Pancreas (tissue), 10 donors: ENCODE measurements at regions not wholly inside any gene's neighbourhood (a gene's known extent, or its start where the extent isn't known, plus 50 kb on each side); places are given as distances from the start of the nearest gene placed in this dataset.

ENCODE experiments used
- ATAC-seq, 4 donors: fragments of 200-7000 bp; cut with Tn5 transposase; one replicate each; pipeline versions ENCODE4 v1.8.0 to v1.9.1; 2020; ENCODE audit warnings: mild to moderate bottlenecking in 4 of 4, moderate library complexity in 4 of 4
- DNase-seq, 6 donors: peaks; one replicate each; pipeline ENCODE4 v3.0.0-alpha.2; 2020
- FAIRE-seq: peaks from 2 replicates; lab custom pipeline; 2012; peaks lifted over from hg19 to GRCh38; lab: Jason Lieb, UNC
- H3K27ac ChIP-seq, 4 donors: fragments of 200-600 bp; sonication (generic); 1 replicate in 3 of 4; 2 replicates in 1 of 4; pipeline versions ENCODE4 v1.5.0 to v1.8.0; 2020
- H3K27me3 ChIP-seq, 4 donors: fragments of 200-600 bp; one replicate each; pipeline ENCODE4 v1.8.0; 2021
- H3K36me3 ChIP-seq, 3 donors: fragments of 200-600 bp; sonication (generic) in 1 of 3; one replicate each; pipeline versions ENCODE4 v1.5.0 to v1.8.0; 2020 to 2021
- H3K4me1 ChIP-seq, 3 donors: fragments of 200-600 bp; one replicate each; pipeline ENCODE4 v1.8.0; 2021
- H3K4me3 ChIP-seq, 4 donors: fragments of 200-600 bp; sonication (generic) in 2 of 4; one replicate each; pipeline versions ENCODE4 v1.5.0 to v1.8.0; 2020 to 2021
- H3K9me3 ChIP-seq, 4 donors: fragments of 200-600 bp; one replicate each; pipeline ENCODE4 v1.8.0; 2021
- WGBS, 2 donors: extraction: QIAGEN DNeasy Blood & Tissue Kit; methylation state at CpG; one replicate each; pipeline ENCODE4 v1.1.7; 2013; 5-methylcytosine and 5-hydroxymethylcytosine counted together
- intact Hi-C, 3 donors: fragments of 100-400 bp; cut with DNase I; formaldehyde crosslinking; loops; one replicate each; pipeline versions ENCODE4 v1.11.1 to v1.14.2; 2022
- TF ChIP-seq, protein P1 (sequence below), 4 donors: fragments of 200-600 bp; sonication (generic) in 3 of 4; IDR thresholded peaks; one replicate each; pipeline versions ENCODE4 v1.5.0 to v1.8.0; 2021; ENCODE audit warnings: antibody characterized with exemption in 4 of 4
- donor health status: healthy with polysubstance abuse.
- donor health status: DM: no; HTN: no; CAD: no; lungs with moderate emphysema.
- donor health status: DM: no; HTN: no; CAD: no.
- donor health status: control.
- donor health status: control.
- donor health status: Bipolar disorder and iron deficiency.
- donor health status: DM: yes; HTN: yes; CAD: no.
- donor health status: DM: no; HTN: no; CAD: no.
- donor health status: DM: no; HTN: no; CAD: no.
- donor health status: DM: yes; HTN: yes; CAD: no.

DNA sequence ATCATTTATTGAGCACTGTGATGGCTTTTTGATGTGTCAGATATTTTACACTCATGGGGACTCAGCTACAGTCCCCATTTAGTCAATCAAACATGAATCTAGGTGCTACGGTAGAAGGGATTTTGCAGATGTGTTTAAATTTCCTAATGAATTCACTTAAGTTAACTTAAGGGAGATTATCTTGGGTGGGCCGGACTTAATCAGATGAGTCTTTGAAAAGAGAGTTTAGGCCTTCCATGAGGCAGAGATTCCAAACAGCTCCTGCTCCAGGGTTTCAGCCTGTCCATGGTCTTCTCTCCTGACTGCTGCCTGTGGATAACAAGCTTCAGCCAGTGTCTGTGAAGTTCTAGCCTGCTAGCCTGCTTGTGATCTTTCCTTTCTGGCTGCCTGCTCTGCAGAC lies 202.4 kb downstream of the IDS start:
- H3K36me3 ChIP-seq: no peaks in the 10 kb centered on the region
- DNase-seq (no peak), FAIRE-seq (no peak), ATAC-seq (no peak)
- no peaks in the 10 kb centered on the region for H3K4me1 ChIP-seq
- TF ChIP-seq, protein P1, sequence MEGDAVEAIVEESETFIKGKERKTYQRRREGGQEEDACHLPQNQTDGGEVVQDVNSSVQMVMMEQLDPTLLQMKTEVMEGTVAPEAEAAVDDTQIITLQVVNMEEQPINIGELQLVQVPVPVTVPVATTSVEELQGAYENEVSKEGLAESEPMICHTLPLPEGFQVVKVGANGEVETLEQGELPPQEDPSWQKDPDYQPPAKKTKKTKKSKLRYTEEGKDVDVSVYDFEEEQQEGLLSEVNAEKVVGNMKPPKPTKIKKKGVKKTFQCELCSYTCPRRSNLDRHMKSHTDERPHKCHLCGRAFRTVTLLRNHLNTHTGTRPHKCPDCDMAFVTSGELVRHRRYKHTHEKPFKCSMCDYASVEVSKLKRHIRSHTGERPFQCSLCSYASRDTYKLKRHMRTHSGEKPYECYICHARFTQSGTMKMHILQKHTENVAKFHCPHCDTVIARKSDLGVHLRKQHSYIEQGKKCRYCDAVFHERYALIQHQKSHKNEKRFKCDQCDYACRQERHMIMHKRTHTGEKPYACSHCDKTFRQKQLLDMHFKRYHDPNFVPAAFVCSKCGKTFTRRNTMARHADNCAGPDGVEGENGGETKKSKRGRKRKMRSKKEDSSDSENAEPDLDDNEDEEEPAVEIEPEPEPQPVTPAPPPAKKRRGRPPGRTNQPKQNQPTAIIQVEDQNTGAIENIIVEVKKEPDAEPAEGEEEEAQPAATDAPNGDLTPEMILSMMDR (IDR thresholded peaks at IDR 0.05): no peak
- H3K4me3 ChIP-seq: no peak overlapping the region
- no peaks in the 10 kb centered on the region for H3K9me3 ChIP-seq
- intact Hi-C loops: no loop called here
- 82 to 83% methylated on average over 2 of the region's 2 CpGs for WGBS, 2 donors
- no peaks in the 10 kb centered on the region for H3K27me3 ChIP-seq
- H3K27ac ChIP-seq: no peak overlapping the region

DNA sequence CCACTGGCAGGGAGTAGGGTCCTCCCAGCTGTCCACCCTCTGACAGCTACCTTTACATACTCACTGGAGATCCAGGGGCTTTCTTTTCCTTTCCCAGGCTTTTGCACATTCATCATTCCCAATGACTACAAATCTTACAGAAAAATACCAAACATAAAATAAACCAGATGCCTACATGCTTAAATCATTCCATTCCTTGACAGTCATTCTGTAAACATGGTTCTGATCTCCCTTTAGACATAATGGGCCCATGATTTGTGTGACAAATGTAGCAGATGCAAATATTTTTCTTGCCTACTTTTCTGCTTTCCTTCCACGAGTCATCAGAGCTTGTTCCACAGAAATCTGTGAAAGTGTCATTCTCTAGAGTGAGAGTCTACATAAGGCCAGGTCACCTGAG lies 207.0 kb downstream of the IDS start:
- peaks cover 0 to 7% (median 0%) of the 10 kb centered on the region in 4 donors for H3K27me3 ChIP-seq
- FAIRE-seq (no peak), DNase-seq (no peak), ATAC-seq (no peak)
- H3K9me3 ChIP-seq: no peaks in the 10 kb centered on the region
- 0 to 3% methylated on average over 1 of the region's 1 CpG for WGBS, 2 donors
- H3K36me3 ChIP-seq: no peaks in the 10 kb centered on the region
- H3K27ac ChIP-seq: no peak overlapping the region
- intact Hi-C loops: no loop called here
- H3K4me3 ChIP-seq: no peak overlapping the region
- TF ChIP-seq, protein P1 (IDR thresholded peaks at IDR 0.05): no peak
- H3K4me1 ChIP-seq: no peaks in the 10 kb centered on the region

DNA sequence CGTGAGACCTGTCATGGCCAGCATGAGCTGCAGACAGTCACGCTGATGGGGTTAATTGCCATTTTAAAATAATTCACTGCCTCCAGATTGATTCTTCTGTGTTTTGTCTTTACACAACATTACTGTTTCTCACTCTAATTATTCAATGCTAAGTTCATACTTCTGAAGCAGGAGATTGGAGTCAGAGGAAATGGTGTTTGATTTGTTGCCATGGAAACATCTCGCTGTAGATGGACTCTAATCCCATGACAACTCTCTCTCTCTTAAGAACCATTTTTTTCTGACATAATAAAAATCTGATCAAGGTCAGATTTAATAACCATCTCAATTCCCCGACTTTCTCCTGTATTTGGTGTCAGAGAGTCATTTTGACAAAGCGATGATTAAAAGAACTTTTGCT lies 209.0 kb downstream of the IDS start:
- 28 to 37% methylated on average over 5 of the region's 5 CpGs for WGBS, 2 donors
- intact Hi-C loops: no loop called here
- Histone ChIP-seq H3K27me3 (peaks cover 0 to 7% (median 0%) of the 10 kb centered on the region in 4 donors), H3K27ac (no peak overlapping the region), H3K36me3 (no peaks in the 10 kb centered on the region), H3K4me3 (no peak overlapping the region), H3K4me1 (no peaks in the 10 kb centered on the region), H3K9me3 (no peaks in the 10 kb centered on the region)
- FAIRE-seq (no peak), DNase-seq (no peak), ATAC-seq (no peak)
- TF ChIP-seq, protein P1 (IDR thresholded peaks at IDR 0.05): no peak

DNA sequence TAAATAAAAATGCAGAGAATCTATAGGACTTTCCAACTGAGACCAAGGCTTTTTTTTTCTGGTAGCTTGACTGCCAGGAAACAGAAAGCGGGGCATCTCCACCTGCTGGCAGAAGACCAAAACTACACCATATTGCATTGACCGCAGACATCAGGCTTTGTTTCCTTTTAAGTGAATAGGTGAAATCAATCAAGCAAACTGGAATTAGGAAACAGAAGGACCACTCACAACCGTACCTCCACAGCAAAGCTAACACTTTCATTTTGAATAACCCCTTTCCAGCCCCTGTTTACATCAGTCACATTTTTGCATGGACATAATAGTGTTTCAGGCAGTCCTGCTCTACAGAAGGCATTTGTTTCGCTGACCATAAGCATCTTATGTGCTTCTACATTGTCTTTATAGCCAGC lies 218.2 kb downstream of the IDS start:
- intact Hi-C loops: no loop called here
- H3K36me3 ChIP-seq: no peaks in the 10 kb centered on the region
- WGBS, 2 donors: 25 to 26% methylated on average over 4 of the region's 4 CpGs
- peaks cover 0 to 3% (median 0%) of the 10 kb centered on the region in 4 donors for H3K27me3 ChIP-seq
- H3K9me3 ChIP-seq: no peaks in the 10 kb centered on the region
- TF ChIP-seq, protein P1 (IDR thresholded peaks at IDR 0.05): peak; percentile 51 to 59 (median 53)
- no peak overlapping the region for H3K4me3 ChIP-seq
- FAIRE-seq: peak; percentile 59
- DNase-seq: peak in 4 of 6 donors; percentile 23 to 50 (median 34)
- no peak overlapping the region for H3K27ac ChIP-seq
- no peaks in the 10 kb centered on the region for H3K4me1 ChIP-seq
- ATAC-seq: peak in 3 of 4 donors; percentile 69 to 70 (median 69)

DNA sequence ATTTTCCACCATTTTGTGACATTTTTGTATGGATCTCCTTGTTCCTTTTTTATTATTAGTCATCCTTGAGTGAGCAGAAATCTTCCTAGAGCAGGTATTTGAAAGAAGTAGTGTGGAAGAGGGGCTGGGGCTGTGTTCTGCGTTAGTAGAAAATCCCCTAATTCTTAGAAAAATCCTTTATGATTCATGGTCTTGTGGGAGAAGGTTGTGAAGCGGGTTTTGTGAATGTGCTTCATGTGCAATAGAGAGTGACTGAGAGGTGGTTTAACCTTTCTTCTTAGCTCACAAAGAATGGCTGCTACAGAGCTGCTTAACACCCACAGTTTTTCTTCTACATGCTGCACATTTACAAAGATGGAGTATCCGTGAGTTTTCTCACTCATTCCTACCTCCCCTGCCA lies 220.5 kb downstream of the IDS start:
- TF ChIP-seq, protein P1 (IDR thresholded peaks at IDR 0.05): no peak
- ATAC-seq (no peak), FAIRE-seq (no peak), DNase-seq (no peak)
- H3K36me3 ChIP-seq: no peaks in the 10 kb centered on the region
- intact Hi-C loops: no loop called here
- 64 to 69% methylated on average over 3 of the region's 3 CpGs for WGBS, 2 donors
- H3K4me1 ChIP-seq: no peaks in the 10 kb centered on the region
- H3K9me3 ChIP-seq: no peaks in the 10 kb centered on the region
- H3K27ac ChIP-seq: no peak overlapping the region
- no peak overlapping the region for H3K4me3 ChIP-seq
- peaks cover 0 to 3% (median 0%) of the 10 kb centered on the region in 4 donors for H3K27me3 ChIP-seq
